ENCODE measurements at regions not wholly inside any gene's neighbourhood (a gene's known extent, or its start where the extent isn't known, plus 50 kb on each side); places are given as distances from the start of the nearest gene placed in this dataset.

DNA sequence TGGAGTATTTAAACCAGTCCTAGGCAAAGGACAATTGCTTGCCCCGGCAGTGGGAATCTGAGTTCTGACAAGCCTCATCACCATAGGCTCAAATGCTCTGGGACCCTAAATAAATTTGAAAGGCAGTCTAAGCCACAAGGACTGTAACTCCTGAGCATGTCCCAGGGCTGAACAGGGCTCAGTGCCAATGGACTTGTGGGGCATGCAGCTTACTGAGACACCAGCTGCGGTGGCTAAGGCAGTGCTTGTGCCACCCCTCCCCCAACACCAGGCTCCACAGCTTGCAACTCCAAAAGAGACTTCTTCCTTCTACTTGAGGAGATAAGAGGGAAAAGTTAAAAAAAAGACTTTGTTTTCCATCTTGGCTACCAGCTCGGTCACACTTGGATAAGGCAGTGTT lies 289.7 kb upstream of the DCBLD2 start:
- TF ChIP-seq, protein P1, sequence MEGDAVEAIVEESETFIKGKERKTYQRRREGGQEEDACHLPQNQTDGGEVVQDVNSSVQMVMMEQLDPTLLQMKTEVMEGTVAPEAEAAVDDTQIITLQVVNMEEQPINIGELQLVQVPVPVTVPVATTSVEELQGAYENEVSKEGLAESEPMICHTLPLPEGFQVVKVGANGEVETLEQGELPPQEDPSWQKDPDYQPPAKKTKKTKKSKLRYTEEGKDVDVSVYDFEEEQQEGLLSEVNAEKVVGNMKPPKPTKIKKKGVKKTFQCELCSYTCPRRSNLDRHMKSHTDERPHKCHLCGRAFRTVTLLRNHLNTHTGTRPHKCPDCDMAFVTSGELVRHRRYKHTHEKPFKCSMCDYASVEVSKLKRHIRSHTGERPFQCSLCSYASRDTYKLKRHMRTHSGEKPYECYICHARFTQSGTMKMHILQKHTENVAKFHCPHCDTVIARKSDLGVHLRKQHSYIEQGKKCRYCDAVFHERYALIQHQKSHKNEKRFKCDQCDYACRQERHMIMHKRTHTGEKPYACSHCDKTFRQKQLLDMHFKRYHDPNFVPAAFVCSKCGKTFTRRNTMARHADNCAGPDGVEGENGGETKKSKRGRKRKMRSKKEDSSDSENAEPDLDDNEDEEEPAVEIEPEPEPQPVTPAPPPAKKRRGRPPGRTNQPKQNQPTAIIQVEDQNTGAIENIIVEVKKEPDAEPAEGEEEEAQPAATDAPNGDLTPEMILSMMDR (conservative IDR thresholded peaks at IDR 0.05 in 1 of 2, IDR thresholded peaks at IDR 0.05 in 1 of 2; ENCODE audit: low read depth in 1 of 2, low read length in 2 of 2), result no peak
- TF ChIP-seq EZH2 (IDR thresholded peaks at IDR 0.05; ENCODE audit: low read length, missing control alignments), result no peak
